ENCODE measurements at regions not wholly inside any gene's neighbourhood (a gene's known extent, or its start where the extent isn't known, plus 50 kb on each side); places are given as distances from the start of the nearest gene placed in this dataset. TPM values are rescaled to one million over a fixed set of nuclear protein-coding genes. Genes with fewer than 3 reads are reported as not detected.
"Not testable (repeated sequence)": the region's sequence is repeated elsewhere in the genome, so short reads cannot be mapped to it uniquely, and the experiment has no call there.

DNA sequence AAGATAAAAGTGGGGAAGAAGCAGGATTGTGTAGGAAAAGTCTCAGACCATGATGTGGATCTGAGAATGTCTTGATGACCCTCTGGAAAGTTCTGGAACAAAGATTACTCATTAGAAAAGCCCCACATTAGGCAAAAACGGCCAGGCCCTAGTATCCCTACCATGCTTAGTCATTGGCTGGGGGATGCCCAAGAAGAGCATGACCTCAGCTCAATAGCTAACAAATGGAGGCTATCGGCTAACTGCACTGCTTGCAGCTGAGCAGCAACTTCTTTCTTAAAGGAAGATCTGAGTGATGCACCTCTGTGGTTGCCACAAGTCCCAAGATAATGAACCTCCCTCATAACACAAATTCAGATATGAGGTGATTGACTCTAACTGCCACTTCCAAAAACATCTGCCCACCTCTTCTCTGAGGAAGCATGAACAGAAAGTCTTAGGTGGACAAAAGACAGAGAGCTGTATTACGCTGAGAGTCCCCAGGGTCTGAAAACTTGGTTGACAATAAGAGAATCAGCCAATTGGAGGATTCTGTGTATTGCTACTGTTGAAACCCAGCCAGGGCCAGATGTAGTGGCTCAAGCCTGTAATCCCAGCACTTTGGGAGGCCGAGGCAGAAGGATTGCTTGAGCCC, 64.6 kb upstream of the AK4 start:
- Mint-ChIP-seq H3K4me3 (no peak overlapping the region), H3K4me1 (no peaks in the 10 kb centered on the region), H3K27ac (ENCODE audit: unreplicated experiment) (no peak overlapping the region), H3K27me3 (ENCODE audit: low read depth) (no peaks in the 10 kb centered on the region), H3K9me3 (peaks cover 7% of the 10 kb centered on the region), H3K36me3 (ENCODE audit: low read depth) (peaks cover 4% of the 10 kb centered on the region)
- no peak for TF ChIP-seq CTCF (conservative IDR thresholded peaks at IDR 0.05)
- no peak for DNase-seq (ENCODE audit: low read depth, low spot score)

DNA sequence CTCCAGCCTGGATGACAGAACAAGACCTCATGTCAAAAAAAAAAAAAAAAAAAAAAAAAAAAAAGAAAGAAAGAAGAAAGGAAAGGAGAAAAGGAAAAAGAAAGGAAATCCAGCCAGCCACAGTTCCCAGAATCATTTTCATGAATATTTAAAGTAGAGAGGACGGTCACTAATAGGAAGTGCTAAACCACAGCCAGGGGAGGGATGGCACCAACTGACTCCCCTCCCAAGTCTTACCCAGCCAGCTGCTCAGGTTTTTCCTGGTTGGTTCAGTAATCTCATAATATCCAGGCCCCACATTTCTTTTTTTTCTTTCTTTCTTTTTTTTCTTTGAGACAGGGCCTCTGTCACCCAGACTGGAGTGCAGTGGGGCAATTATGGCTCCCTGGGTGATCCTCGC, 63.9 kb upstream of the AK4 start:
- Mint-ChIP-seq H3K27me3 (ENCODE audit: low read depth) (no peaks in the 10 kb centered on the region), H3K9me3 (peaks cover 7% of the 10 kb centered on the region), H3K4me3 (no peak overlapping the region), H3K4me1 (no peaks in the 10 kb centered on the region), H3K27ac (ENCODE audit: unreplicated experiment) (no peak overlapping the region), H3K36me3 (ENCODE audit: low read depth) (peaks cover 4% of the 10 kb centered on the region)
- DNase-seq (ENCODE audit: low read depth, low spot score) = no peak
- no peak for TF ChIP-seq CTCF (conservative IDR thresholded peaks at IDR 0.05)

DNA sequence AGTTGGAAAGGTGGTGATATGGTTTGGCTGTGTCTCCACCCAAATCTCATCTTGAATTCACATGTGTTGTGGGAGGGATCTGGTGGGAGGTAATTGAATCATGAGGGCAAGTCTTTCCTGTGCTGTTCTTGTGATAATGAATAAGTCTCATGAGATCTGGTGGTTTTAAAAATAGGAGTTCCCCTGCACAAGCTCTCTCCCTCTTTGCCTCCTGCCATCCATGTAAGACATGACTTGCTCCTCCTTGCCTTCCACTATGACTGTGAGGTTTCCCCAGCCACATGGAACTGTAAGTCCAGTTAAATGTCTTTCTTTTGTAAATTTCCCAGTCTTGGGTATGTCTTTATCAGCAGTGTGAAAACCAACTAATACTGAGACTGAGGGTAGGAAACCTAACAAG, 60.5 kb upstream of the AK4 start:
- H3K9me3 Mint-ChIP-seq; H3K4me3 Mint-ChIP-seq; H3K27ac Mint-ChIP-seq (ENCODE audit: unreplicated experiment); H3K36me3 Mint-ChIP-seq (ENCODE audit: low read depth); H3K27me3 Mint-ChIP-seq (ENCODE audit: low read depth); H3K4me1 Mint-ChIP-seq; DNase-seq (ENCODE audit: low read depth, low spot score): not testable (repeated sequence)

DNA sequence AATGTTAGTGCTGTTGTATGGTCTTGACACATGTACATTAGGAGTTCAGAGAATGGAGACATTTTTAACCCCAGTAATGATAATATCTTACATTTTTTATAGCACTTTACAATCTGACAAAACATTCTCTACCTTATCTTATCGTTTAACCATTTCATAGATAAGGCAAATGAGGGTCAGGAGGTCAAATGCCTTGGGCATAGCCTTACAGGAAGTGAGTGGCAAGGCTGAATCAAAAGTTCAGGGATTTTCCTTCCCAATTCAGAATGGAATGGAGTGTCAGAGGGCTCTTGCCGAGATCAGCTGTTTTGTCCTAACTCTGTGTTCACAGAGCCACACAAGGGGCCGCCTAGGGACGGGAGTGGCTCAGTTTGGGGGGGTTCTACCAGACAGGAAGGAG, 57.6 kb upstream of the AK4 start:
- H3K36me3 Mint-ChIP-seq (ENCODE audit: low read depth) = peaks cover 7% of the 10 kb centered on the region
- H3K4me1 Mint-ChIP-seq = peaks cover 6% of the 10 kb centered on the region
- no peak overlapping the region for H3K27ac Mint-ChIP-seq (ENCODE audit: unreplicated experiment)
- H3K27me3 Mint-ChIP-seq (ENCODE audit: low read depth) = no peaks in the 10 kb centered on the region
- TF ChIP-seq CTCF (conservative IDR thresholded peaks at IDR 0.05) = no peak
- H3K9me3 Mint-ChIP-seq = peaks cover 12% of the 10 kb centered on the region
- no peak for DNase-seq (ENCODE audit: low read depth, low spot score)
- no peak overlapping the region for H3K4me3 Mint-ChIP-seq

DNA sequence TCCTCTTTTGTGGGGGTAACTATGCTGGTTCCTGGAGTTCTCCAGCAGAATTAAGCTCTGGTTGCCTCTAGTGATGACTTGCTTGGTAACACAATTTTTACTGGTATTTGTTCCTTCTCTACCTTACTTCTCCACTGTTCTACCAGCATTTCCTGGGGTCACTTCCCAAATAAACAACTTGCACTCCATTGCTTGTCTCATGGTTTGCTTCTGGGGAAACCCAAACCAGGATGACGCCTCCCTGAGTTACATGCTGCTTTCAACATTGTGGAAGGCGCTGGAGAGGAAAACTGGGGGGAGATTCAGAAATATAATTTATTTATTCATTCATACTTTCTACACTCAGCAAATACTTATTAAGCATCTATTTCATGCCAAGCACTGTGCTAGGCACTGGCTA, 55.3 kb upstream of the AK4 start:
- H3K4me3 Mint-ChIP-seq = no peak overlapping the region
- no peak for TF ChIP-seq CTCF (conservative IDR thresholded peaks at IDR 0.05)
- H3K4me1 Mint-ChIP-seq = peaks cover 6% of the 10 kb centered on the region
- peaks cover 9% of the 10 kb centered on the region for H3K9me3 Mint-ChIP-seq
- peaks cover 4% of the 10 kb centered on the region for H3K36me3 Mint-ChIP-seq (ENCODE audit: low read depth)
- H3K27ac Mint-ChIP-seq (ENCODE audit: unreplicated experiment) = no peak overlapping the region
- DNase-seq (ENCODE audit: low read depth, low spot score) = no peak
- H3K27me3 Mint-ChIP-seq (ENCODE audit: low read depth) = peaks cover 2% of the 10 kb centered on the region

GRCh38 chr1:65097076-65097475, 50.9 kb upstream of the AK4 start:
- Mint-ChIP-seq H3K9me3 (peaks cover 9% of the 10 kb centered on the region), H3K4me1 (no peaks in the 10 kb centered on the region), H3K27ac (ENCODE audit: unreplicated experiment) (no peak overlapping the region), H3K4me3 (no peak overlapping the region), H3K36me3 (ENCODE audit: low read depth) (peaks cover 5% of the 10 kb centered on the region), H3K27me3 (ENCODE audit: low read depth) (peaks cover 2% of the 10 kb centered on the region)
- no peak for TF ChIP-seq CTCF (conservative IDR thresholded peaks at IDR 0.05)
- no peak for DNase-seq (ENCODE audit: low read depth, low spot score)

Small RNA genes lying in the stretch of these regions (microRNA-seq; reads per million reads assigned to microRNA genes)
- gene MIR101-1 = 5.3 reads per million
- gene MIR3671 = not detected
